NCI-H524 (cell line): ENCODE measurements at regions not wholly inside any gene's neighbourhood (a gene's known extent, or its start where the extent isn't known, plus 50 kb on each side); places are given as distances from the start of the nearest gene placed in this dataset.

Experiments used
- DNase-seq, 2 experiments: peaks; one replicate each; lab custom pipeline; 2025; lab: John Stamatoyannopoulos, UW

DNA sequence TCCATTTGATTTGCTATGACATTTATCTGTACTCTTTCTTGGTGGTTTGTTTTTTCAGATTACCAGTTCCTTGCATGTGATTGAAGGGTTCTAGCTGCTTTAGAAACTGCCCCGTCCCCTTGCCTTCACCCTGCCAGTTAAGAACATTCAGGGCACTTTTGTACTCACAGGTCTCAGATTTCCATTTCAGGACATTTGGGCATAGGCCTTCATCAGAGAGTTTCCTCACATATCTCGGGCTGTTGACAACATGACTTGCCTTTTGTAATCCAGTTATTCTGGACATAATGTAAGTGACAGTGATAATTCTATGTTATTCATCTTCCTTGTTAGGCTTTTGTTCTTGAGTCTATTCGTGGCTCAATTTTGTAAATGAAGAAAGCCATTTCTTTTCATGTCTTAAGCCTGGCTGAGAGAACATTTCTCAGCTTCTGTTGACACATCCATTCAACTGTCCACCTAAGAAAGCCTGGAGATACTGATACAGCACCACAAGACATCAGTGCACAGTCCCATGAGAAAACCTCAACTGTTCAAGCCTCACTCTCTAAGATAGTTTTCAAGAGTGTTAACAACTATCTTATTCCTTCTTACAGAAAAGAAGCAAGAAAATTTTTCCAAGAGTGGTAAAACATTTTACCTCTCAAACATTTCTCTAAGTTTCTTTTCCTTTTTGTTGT, 209.3 kb upstream of the SGK1 start:
- no peak for DNase-seq

DNA sequence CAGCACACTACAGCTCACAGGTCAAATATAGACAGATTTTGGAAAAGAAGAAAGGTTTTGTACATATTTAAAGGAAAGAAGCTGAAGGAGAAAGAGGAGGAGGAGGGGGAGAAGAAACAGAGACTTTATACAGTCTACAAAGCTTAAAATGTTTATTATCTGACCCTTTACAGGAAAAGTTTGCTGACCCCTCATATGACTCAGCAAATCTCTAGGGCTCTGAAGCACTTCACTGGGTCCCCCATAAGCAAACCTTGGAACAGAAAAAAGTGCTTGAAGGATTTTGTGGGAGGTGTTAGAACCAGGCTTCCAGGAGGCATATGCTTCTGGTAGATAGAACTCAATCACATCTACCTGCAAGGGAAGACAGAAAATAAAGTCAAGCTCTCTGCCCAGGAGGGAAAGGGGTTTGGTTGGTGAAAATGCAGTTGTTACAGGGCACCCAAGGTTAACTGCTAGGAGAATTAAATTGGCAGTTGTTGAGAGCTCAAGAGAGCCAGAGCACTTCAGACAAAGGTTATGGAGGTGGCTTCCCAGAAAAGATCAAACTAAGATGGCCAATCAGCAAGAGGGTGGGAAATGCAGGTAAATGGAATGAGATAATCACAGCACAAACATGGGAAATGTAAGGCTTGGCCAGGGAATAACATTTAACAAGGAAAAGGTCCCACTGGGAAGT, 207.4 kb upstream of the SGK1 start:
- no peak for DNase-seq

DNA sequence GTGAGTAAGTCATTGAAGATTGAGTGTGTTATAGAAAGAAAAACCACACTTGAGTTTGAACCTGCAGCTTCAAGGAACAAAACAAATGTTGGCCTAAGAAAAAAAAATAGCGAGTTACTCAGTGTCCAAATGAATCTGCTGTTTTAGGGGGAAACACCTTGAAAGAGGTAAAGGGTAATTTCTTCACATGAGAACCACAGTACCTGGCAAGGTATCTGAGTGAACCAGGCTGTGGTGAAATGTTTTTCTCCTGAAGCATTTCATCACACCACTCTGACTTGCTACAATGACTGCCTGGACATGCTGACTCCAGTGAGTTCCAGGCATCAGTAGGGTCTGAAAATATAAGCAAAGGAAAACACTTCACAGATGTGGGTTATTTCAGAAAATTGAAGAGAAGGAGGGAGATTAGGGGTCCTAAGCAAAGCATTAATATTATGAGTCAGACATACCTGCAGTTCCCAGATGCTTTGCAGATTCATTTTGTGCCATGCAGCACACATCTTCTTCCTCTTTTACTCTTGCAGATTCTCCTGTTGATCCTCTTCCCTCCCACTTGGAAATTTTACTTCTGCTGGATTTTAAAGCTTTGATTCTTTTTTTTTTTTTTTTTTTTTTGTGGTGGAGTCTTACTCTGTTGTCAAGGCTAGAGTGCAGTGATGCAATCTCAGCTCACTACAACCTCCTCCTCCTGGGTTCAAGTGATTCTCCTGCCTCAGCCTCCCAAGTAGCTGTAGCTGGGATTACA, 206.2 kb upstream of the SGK1 start:
- DNase-seq, result no peak

DNA sequence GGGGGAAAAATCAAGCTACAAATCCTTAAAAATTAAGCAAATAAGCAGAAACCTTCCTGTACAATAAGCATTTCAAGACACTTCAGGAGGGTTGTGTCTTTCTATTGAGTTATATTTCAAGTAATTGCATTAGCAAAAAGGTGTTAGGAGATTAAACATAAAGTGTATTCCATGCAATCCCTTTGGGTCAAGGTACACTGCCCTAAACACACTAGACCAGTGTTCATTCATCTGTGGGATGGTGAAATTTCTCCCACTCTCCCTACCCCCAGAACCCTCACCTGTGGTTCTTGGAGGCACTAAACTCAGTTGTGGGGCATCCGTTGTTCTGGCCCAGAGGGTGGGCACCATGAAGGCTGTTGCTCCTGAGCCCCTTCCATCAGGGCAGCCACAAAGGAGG, 205.1 kb upstream of the SGK1 start:
- no peak for DNase-seq

DNA sequence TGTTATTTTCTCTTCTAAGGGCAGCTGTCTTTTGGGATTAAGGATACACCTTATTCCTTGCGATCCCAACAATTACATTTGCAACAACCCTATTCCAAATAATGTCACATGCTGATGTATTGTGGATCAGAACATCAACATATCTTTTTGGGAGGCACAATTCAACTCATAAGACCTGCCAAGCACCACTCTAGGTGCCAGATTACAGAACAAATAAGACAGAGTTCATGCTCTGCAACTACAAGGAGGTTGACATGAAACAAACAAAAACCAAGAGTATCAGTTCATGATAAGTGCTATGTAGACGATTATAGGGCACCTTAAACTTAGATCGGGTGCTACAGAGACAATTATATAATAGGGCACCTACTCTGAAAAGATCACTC, 203.2 kb upstream of the SGK1 start:
- DNase-seq, result no peak

DNA sequence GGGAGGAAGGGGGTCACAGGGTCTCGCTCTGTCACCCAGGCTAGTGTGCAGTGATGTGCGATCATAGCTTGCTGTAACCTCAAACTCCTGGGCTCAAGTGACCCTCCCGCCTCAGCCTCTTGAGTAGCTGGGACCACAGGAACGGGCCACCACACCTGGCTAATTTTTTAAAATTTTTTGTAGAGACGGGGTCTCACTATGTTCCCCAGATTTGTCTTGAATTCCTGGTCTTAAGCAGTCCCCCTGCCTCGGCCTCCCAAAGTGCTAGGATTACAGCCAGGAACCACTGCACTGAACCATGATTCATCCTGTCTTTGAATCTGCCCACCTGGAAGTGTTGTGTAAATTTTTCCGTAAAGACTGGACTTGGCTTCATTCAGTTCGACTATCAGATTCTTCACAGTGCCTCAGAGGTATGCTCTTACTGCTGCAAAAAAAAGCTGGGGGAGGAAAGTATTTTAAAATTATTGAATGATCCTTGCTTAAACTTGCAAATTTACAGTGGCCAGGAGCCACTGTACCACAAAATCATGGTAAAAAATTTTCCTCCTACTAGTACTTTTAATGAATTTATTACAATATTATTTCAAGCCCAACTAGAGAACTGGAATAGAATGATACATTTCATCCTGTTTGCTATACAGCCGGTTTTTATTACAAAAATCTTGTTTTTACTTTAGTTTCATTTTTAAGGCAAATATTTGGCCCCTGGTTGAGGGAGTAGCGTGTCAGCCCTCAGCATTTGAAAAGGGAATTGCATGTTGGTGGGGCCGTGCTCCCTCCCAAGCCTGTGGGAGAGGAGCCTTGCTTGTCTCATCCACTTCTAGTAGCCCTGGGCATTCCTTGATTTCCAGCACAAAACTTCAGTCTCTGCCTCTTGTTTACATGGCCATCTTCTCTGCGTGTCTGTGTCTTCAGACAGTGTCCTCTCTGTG, 202.5 kb upstream of the SGK1 start:
- DNase-seq, result no peak

DNA sequence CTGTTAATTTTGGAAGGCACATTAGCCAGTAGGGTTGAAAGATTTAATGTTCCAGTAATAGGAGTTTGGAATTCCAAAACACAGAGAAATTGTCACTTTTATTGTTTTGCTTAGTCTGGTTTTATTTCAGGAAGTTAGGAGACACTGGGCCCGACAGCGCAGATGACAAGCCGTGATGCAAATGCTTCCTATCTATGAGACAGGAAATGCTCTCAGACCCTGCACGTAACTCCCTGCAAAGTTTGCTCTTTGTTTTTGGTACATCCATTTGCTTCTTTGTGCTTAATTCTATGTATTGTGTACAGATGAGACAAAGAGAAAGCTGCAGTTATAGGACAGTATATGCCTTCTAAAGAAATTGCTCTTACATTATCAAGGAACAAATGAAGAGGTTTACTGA, 201.6 kb upstream of the SGK1 start:
- no peak for DNase-seq

DNA sequence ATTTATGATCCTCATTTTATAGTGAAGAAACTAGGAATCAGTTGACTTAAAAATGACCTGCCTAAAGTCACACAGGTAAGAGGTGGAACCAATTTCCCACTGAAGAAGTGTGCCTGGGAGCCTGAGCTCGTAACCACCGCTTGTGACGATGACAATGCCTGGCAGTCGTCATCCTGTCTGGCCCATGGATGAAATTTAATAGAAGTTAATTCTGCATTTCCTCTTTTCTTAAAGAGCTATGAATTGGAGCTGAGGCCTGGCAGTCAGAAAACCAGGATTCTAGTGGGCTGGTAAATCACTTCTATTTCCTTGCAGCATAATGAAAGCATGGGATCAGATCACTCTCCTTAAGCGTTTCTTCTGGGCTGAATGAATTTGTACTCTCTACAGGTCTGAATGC, 200.0 kb upstream of the SGK1 start:
- DNase-seq, result no peak

DNA sequence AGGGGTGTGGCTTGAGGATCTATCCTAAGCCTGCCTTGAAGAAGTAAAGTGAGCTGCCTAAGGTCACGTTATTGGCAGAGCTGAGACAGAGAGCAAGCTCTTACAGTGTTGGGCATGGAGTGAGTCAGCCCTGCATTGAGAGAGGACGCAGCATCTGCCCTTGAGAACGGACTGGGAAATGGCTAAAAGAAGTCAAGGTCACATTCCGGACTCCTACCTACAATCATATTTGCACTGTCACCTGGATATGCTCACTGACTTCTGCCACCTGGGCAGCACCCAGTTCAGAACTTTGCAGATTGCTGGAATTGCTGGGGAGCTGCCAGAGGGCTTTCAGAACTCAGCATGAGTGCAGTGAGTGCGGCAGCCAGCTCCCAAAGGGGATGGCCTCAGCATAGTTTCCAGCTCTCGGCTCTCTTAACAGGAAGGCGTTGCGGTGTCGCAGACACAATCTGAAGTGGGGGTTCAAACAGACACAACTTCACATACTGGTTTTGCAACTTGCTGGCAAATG, 199.3 kb upstream of the SGK1 start:
- no peak for DNase-seq

DNA sequence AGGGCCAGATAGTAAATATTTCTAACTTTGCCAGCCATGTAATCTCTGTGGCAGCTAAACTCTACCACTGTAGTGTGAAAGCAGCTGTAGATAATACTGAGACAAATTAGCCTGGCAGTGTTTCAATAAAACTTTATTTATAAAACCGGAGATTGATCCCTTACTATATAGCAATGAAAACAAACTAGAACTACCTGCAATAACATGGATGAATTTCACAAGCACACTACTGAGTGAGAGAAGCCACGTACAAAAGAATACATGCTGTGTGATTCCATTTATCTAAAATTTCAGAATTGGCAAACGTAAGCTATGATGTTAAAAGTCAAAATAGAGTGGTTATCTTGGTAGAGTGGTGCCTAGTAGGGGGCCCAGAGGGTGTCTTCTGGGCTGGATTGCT, 198.7 kb upstream of the SGK1 start:
- no peak for DNase-seq

DNA sequence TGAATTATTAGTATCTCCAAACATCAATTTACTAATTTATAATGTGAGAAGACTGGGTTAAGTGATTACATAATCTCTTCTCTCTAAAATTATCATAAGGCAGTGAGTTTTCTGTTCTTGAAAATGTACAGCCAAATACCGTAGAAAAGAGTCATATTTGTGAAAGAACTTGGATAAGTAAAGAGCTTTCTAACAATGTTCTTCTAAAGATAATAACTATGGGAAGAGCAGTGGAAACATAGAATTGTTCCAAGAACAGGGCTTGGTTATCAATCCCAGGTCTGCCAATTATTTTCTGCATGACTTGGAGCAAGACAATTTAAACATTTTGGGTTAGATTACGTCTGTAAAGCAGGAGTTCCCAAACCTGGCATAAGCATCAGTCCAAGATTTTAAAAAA, 198.1 kb upstream of the SGK1 start:
- DNase-seq, result no peak

DNA sequence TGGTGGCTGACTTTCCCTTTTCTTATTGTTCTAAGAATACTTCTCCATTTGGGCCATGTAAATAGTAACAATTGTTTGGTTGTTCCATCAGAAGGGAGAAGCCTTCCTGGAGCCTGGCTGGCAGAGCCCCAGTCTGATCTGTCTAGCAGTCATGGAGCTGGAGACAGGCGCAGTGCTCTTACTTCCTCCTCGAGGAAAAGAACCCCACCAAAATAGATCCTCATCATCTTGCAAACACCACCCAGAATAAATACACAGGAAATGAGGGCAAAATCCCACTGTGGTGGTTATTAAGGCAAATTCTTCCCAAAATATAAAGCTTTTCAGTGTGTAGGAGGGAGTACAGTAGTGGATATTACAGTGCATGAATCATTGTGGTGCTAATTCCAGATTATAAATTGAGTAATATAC, 195.1 kb upstream of the SGK1 start:
- DNase-seq, result no peak

DNA sequence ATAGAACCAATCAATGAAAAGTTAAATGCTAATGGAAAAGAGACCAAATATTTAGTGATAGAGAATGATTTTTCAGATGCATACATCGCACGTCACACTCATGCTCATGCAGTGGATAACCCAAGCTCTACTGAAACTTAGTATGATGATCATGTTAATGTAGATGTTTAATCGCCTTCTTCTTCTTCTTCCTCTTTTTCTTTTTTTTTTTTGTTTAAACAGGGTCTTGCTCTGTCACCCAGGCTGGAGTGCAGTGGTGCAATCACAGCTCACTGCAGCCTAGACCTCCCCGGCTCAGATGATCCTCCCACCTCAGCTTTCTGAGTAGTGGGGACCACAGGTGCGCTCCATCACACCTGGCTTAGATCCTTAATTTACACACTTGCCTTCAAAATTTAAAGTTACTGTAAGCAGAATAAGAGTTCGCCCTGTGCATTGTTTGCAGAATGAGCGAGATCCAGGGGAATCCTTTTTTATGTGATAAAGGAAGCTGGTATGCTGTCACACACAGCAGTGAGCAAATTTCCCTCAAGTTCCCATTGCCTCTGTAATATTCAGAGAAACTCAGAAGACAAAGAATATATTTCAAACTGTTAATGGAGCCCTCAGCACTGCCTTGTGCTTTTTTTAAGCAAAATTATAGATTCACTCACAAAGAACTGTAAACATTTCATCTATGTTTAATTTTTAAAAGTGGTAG, 194.2 kb upstream of the SGK1 start:
- no peak for DNase-seq

DNA sequence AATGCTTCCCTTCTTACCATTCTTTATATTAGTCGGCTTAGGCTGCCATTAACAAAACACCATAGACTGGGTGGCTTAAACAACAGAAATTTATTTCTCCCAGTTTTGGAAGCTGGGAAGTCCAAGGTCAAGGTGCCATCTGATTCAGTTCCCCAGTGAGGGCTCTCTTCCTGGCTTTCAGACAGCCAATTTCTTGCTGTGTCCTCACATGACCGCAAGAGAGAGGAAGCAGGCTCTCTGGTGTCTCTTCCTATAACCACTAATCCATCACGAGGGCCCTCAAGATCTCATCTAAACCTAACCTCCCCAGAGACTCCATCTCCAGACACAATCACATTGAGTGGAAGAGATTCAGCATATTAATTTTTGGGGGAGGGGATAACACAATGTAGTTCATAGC, 193.0 kb upstream of the SGK1 start:
- DNase-seq, result peak; percentile 92 to 97

DNA sequence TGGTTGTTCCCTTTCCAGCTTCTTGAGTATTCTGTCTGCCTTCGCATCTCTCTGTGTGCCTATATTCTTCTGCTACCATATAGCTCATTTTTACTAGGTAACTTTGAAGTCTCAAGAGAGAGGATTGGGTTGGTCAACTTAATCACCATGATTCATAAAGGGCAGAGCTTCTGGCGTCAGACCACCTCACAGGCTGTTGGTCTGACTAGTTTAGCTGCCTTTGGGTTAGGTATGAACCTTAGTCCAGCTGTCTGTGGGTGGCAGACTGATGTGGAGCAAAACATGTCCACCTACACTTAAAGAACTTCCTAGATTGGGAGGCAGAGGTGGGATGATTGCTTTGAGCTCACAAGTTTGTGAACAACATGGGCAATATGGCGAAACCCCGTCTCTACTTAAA, 192.2 kb upstream of the SGK1 start:
- DNase-seq, result no peak

DNA sequence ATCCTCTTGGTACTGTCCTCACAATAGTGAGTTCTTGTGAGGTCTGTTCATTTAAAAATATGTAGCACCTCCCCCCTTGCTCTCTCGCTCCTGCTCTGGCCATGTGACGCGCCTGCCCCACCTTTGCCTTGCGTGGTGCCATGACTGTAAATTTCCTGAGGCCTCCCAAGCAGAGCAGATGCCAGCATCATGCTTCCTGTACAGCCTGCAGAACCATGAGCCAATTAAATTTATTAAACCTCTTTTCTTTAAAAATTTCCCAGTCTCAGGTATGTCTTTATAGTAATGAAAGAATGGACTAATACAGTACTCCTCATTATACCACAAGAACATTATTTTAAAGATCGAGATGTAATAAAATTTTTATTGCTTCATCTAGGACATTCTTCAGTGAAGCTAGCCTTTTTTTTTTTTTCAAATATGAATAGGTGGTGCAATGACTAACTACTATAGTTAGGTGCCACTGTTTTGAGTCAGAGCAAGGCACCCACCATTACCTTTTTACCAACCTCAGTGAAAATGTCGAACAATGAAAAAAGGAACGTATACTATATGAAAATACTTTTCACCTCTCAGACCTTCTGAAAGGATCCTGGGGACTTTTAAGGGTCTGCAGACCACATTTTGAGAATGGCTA, 191.1 kb upstream of the SGK1 start:
- DNase-seq, result no peak

DNA sequence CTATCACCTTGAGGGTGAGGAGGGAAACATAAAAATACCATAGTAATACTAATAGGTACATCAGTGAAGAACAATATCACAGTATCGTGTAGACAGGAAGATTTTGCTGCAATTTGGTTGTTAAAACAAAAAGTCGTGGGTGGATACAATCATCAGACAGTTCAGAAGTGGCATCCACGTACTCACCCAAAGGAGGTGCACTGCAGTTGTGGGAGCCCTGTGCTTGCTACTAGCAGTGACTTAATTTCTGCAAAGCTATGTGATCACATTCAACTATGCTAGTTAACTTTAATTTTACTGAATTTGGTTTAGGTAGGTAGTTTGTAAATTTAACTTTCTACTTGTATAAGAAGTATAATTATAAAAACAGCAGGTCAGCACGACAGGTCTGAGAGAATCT, 188.2 kb upstream of the SGK1 start:
- DNase-seq, result no peak

DNA sequence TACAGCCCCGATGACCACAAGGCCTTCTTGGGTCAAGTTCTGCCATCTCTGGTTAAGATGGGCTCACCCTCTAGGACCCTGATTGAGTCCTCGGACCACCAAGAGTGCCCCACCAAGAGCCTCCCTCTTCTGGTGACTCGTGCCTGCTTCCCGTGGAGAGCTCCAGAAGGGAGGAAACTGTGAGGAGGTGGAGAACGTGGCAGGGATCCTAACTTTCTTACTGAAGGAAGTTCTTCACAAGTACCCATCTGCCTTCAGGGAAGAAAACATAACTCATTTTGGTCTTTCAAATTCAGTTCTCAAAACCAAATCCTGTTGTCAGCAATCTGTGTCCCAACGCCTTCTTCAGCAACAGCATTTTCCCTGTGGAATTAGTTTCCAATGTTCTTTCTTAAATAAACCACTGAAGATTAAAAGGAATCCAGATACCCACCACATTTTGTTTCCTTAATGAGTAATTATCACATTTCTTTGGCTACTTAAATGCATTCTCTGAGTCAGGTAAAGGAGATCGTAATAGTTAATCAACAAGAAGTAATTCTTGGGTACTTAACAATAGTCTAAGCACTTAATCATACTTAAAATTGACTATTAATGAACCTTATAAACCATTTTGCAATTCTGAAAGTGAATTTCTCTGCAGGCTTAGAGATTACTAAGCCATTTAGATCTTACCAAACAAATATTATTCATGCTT, 185.8 kb upstream of the SGK1 start:
- DNase-seq, result no peak

DNA sequence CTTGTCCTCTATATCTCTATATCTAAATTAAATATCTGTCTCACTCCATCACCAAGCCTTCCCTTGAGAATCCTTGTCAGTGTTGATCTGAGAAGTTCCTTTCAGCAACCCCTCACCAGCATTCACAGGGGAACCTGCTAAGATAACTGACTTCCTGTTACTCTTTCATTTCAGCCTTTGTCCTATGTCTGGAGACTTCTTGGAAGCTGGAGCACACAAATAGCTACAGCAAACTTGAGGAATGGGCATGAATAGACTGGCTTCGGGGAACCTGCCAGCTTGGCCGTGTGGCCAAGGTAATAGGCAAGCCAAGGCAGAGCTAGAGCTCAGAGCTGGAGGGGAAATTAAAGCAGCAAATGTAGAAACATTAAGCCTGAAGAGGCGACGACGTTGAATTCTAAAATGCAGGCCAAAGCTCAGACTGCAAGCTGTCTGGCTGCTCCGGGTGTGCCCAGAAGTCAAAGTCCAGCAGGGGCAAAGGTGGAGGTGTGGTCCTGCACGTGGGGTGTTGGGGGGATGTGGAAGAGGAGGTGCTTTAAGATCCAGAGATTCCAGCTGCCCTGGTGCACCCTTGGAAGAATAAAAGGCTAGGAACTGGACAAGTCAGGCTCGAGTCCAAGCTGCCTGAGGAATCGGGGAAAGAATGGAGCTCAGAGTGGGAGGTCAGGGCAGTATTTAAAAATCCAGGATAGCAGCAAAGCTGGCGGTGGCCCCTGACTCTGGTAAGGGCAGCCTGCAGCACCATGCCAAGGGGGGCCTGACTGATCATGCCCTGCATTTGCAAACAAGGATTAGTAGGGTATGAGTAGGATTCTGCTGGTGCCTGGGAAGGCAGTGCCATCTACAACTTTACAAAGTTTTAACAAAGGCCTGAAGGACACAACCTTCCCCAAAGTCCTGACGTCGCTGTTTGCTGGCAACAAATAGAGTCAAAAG, 185.0 kb upstream of the SGK1 start:
- DNase-seq, result no peak
